ENCODE measurements at regions not wholly inside any gene's neighbourhood (a gene's known extent, or its start where the extent isn't known, plus 50 kb on each side); places are given as distances from the start of the nearest gene placed in this dataset.
"Not testable (repeated sequence)": the region's sequence is repeated elsewhere in the genome, so short reads cannot be mapped to it uniquely, and the experiment has no call there.

DNA sequence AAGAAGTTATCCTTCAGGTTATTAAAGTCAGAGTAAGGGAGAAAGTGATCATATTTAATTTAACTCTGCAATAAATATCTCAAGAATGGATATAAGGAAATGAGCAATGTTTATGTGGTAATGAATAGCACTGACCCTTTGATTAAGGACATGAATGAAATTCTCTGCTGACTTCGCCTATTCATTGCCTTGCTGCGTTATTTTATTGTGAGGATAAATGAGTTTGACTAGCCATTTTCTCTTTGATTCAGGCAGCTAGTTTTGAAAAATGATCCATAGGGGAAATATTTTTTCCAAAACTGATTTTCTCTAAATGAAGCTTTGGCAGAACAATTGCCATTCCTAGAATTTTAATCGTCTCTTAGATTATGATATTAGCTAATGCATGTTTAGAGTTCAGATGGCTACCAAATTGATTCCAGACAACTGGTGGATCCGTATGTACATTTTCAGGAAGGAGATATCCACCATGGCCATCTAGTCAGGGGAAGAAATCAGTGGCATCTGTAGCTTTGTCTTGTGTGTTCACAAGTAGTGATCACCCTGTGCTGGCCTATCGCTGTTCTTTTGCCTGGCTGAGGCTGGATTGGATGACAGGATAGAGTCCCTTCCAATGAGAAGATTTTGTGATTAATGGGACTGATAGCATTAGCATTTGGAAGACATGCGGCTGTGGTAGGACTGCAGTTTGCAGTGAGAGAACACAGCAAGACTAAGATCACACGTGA lies 302.3 kb upstream of the RGS6 start:
- no peak overlapping the region for H2AFZ ChIP-seq
- no peak overlapping the region for H3K4me3 ChIP-seq
- H4K20me1 ChIP-seq (replicated peaks; ENCODE audit: insufficient read depth), result no peaks in the 10 kb centered on the region
- Mint-ChIP-seq H3K27ac (no peak overlapping the region), H3K36me3 (ENCODE audit: low read depth) (peaks cover 40% of the 10 kb centered on the region), H3K27me3 (ENCODE audit: insufficient read depth, low read depth, poor library complexity) (no peaks in the 10 kb centered on the region), H3K4me1 (peaks cover 7% of the 10 kb centered on the region; the same call in 2 of the 3 replicates), H3K4me3 (no peak overlapping the region), H3K9me3 (peaks cover 5% of the 10 kb centered on the region; the same call in 2 of the 3 replicates)
- no peaks in the 10 kb centered on the region for H3K36me3 ChIP-seq (ENCODE audit: insufficient read depth)
- no peak for TF ChIP-seq EZH2phosphoT487 (IDR thresholded peaks at IDR 0.05; ENCODE audit: unreplicated experiment)
- TF ChIP-seq, protein P1, sequence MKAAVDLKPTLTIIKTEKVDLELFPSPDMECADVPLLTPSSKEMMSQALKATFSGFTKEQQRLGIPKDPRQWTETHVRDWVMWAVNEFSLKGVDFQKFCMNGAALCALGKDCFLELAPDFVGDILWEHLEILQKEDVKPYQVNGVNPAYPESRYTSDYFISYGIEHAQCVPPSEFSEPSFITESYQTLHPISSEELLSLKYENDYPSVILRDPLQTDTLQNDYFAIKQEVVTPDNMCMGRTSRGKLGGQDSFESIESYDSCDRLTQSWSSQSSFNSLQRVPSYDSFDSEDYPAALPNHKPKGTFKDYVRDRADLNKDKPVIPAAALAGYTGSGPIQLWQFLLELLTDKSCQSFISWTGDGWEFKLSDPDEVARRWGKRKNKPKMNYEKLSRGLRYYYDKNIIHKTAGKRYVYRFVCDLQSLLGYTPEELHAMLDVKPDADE (IDR thresholded peaks at IDR 0.05), result no peak
- TF ChIP-seq EZH2 (IDR thresholded peaks at IDR 0.05; ENCODE audit: low read depth, unreplicated experiment), result no peak
- TF ChIP-seq ZNF114 (CRISPR knock-in tag; IDR thresholded peaks at IDR 0.05), result no peak
- TF ChIP-seq, protein P2, sequence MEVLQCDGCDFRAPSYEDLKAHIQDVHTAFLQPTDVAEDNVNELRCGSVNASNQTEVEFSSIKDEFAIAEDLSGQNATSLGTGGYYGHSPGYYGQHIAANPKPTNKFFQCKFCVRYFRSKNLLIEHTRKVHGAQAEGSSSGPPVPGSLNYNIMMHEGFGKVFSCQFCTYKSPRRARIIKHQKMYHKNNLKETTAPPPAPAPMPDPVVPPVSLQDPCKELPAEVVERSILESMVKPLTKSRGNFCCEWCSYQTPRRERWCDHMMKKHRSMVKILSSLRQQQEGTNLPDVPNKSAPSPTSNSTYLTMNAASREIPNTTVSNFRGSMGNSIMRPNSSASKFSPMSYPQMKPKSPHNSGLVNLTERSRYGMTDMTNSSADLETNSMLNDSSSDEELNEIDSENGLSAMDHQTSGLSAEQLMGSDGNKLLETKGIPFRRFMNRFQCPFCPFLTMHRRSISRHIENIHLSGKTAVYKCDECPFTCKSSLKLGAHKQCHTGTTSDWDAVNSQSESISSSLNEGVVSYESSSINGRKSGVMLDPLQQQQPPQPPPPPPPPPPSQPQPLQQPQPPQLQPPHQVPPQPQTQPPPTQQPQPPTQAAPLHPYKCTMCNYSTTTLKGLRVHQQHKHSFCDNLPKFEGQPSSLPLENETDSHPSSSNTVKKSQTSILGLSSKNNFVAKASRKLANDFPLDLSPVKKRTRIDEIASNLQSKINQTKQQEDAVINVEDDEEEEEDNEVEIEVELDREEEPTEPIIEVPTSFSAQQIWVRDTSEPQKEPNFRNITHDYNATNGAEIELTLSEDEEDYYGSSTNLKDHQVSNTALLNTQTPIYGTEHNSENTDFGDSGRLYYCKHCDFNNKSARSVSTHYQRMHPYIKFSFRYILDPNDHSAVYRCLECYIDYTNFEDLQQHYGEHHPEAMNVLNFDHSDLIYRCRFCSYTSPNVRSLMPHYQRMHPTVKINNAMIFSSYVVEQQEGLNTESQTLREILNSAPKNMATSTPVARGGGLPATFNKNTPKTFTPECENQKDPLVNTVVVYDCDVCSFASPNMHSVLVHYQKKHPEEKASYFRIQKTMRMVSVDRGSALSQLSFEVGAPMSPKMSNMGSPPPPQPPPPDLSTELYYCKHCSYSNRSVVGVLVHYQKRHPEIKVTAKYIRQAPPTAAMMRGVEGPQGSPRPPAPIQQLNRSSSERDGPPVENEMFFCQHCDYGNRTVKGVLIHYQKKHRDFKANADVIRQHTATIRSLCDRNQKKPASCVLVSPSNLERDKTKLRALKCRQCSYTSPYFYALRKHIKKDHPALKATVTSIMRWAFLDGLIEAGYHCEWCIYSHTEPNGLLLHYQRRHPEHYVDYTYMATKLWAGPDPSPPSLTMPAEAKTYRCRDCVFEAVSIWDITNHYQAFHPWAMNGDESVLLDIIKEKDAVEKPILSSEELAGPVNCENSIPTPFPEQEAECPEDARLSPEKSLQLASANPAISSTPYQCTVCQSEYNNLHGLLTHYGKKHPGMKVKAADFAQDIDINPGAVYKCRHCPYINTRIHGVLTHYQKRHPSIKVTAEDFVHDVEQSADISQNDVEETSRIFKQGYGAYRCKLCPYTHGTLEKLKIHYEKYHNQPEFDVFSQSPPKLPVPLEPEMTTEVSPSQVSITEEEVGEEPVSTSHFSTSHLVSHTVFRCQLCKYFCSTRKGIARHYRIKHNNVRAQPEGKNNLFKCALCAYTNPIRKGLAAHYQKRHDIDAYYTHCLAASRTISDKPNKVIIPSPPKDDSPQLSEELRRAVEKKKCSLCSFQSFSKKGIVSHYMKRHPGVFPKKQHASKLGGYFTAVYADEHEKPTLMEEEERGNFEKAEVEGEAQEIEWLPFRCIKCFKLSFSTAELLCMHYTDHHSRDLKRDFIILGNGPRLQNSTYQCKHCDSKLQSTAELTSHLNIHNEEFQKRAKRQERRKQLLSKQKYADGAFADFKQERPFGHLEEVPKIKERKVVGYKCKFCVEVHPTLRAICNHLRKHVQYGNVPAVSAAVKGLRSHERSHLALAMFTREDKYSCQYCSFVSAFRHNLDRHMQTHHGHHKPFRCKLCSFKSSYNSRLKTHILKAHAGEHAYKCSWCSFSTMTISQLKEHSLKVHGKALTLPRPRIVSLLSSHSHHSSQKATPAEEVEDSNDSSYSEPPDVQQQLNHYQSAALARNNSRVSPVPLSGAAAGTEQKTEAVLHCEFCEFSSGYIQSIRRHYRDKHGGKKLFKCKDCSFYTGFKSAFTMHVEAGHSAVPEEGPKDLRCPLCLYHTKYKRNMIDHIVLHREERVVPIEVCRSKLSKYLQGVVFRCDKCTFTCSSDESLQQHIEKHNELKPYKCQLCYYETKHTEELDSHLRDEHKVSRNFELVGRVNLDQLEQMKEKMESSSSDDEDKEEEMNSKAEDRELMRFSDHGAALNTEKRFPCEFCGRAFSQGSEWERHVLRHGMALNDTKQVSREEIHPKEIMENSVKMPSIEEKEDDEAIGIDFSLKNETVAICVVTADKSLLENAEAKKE (CRISPR knock-in tag; IDR thresholded peaks at IDR 0.05), result no peak
- TF ChIP-seq NANOG (IDR thresholded peaks at IDR 0.05; ENCODE audit: borderline replicate concordance), result no peak
- TF ChIP-seq, protein P3, sequence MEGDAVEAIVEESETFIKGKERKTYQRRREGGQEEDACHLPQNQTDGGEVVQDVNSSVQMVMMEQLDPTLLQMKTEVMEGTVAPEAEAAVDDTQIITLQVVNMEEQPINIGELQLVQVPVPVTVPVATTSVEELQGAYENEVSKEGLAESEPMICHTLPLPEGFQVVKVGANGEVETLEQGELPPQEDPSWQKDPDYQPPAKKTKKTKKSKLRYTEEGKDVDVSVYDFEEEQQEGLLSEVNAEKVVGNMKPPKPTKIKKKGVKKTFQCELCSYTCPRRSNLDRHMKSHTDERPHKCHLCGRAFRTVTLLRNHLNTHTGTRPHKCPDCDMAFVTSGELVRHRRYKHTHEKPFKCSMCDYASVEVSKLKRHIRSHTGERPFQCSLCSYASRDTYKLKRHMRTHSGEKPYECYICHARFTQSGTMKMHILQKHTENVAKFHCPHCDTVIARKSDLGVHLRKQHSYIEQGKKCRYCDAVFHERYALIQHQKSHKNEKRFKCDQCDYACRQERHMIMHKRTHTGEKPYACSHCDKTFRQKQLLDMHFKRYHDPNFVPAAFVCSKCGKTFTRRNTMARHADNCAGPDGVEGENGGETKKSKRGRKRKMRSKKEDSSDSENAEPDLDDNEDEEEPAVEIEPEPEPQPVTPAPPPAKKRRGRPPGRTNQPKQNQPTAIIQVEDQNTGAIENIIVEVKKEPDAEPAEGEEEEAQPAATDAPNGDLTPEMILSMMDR (conservative IDR thresholded peaks at IDR 0.05; ENCODE audit: low read depth in 2 of 2), result no peak
- H3K79me2 ChIP-seq (replicated peaks; ENCODE audit: insufficient read depth), result no peaks in the 10 kb centered on the region; the same call in 1 of the 2 replicates
- no peaks in the 10 kb centered on the region for H3F3A ChIP-seq (replicated peaks; ENCODE audit: low read depth)
- DNase-seq (ENCODE audit: low spot score) (no peak), ATAC-seq (no peak)
- no peak overlapping the region for H3K4me2 ChIP-seq
- H3K27me3 ChIP-seq (ENCODE audit: insufficient read depth), result no peaks in the 10 kb centered on the region
- no peaks in the 10 kb centered on the region for H3K4me1 ChIP-seq (ENCODE audit: insufficient read depth)
- H3K27ac ChIP-seq (ENCODE audit: low read depth), result no peak overlapping the region
- H3K9me2 ChIP-seq (ENCODE audit: insufficient read depth), result no peaks in the 10 kb centered on the region

DNA sequence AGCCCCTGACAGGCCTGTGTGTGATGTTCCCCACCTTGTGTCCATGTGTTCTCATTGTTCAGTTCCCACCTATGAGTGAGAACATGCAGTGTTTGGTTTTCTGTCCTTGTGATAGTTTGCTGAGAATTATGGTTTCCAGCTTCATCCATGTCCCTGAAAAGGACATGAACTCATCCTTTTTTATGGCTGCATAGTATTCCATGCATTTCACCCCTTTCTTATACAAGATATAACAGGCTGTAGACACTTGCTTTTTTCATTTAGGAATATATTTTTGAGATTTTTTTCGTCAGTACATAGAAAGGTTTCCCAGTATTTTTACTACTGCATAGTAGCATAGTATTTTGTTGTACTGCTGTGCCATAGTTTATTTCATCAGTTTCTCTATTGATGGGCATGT lies 301.2 kb upstream of the RGS6 start:
- not testable (repeated sequence) for DNase-seq (ENCODE audit: low spot score); H3K4me3 ChIP-seq; H4K20me1 ChIP-seq (replicated peaks; ENCODE audit: insufficient read depth); H3K27ac Mint-ChIP-seq; H2AFZ ChIP-seq; H3K9me2 ChIP-seq (ENCODE audit: insufficient read depth); H3K4me2 ChIP-seq; H3K27me3 ChIP-seq (ENCODE audit: insufficient read depth); ATAC-seq; H3F3A ChIP-seq (replicated peaks; ENCODE audit: low read depth); H3K9me3 Mint-ChIP-seq; H3K4me1 ChIP-seq (ENCODE audit: insufficient read depth); H3K4me3 Mint-ChIP-seq; H3K79me2 ChIP-seq (replicated peaks; ENCODE audit: insufficient read depth); H3K27ac ChIP-seq (ENCODE audit: low read depth); H3K27me3 Mint-ChIP-seq (ENCODE audit: insufficient read depth, low read depth, poor library complexity); H3K4me1 Mint-ChIP-seq; H3K36me3 ChIP-seq (ENCODE audit: insufficient read depth)
- H3K36me3 Mint-ChIP-seq (ENCODE audit: low read depth), result peaks cover 40% of the 10 kb centered on the region

Data from GM23338 (cell line).